Karpas-422 (cell line): ENCODE measurements at regions not wholly inside any gene's neighbourhood (a gene's known extent, or its start where the extent isn't known, plus 50 kb on each side); places are given as distances from the start of the nearest gene placed in this dataset.
A peak's percentile ranks its signal among the peaks of the same experiment; 100 is the strongest.

Source experiments
- DNase-seq: peaks from one replicate; pipeline ENCODE4 v3.0.0-alpha.2; 2015
- H2AFZ ChIP-seq: fragments of 200-600 bp; sonication (generic); 2 replicates; pipeline ENCODE4 v1.6.1; 2014; ENCODE audit warnings: antibody characterized with exemption, low read length, mixed read lengths
- H3K27ac ChIP-seq: fragments of 200-600 bp; sonication (generic); 2 replicates; pipeline ENCODE4 v1.5.1; 2014; ENCODE audit warnings: mild to moderate bottlenecking, low read length, moderate library complexity
- H3K27me3 ChIP-seq: fragments of 200-600 bp; sonication (generic); 2 replicates; pipeline ENCODE4 v1.6.1; 2014; ENCODE audit warnings: low read length, mixed read lengths
- H3K36me3 ChIP-seq: fragments of 200-600 bp; sonication (generic); 2 replicates; pipeline ENCODE4 v1.6.1; 2014; ENCODE audit warnings: low read length, mixed read lengths; ENCODE audit not compliant: insufficient read depth
- H3K4me1 ChIP-seq: fragments of 200-600 bp; sonication (generic); 2 replicates; pipeline ENCODE4 v1.6.1; 2014; ENCODE audit warnings: mild to moderate bottlenecking, low read length, mixed read lengths
- H3K4me2 ChIP-seq: fragments of 200-600 bp; sonication (generic); 2 replicates; pipeline ENCODE4 v1.6.1; 2014; ENCODE audit warnings: low read length, low read depth, mild to moderate bottlenecking; ENCODE audit not compliant: poor library complexity, severe bottlenecking
- H3K4me3 ChIP-seq: fragments of 200-600 bp; sonication (generic); 2 replicates; pipeline ENCODE4 v1.5.1; 2014; ENCODE audit warnings: mild to moderate bottlenecking, antibody characterized with exemption, low read length, mixed read lengths
- H3K79me2 ChIP-seq: fragments of 200-600 bp; sonication (generic); 2 replicates; pipeline ENCODE4 v1.6.1; 2014; ENCODE audit warnings: mild to moderate bottlenecking, low read length, mixed read lengths
- H3K9ac ChIP-seq: fragments of 200-600 bp; sonication (generic); 2 replicates; pipeline ENCODE4 v1.6.0; 2014; ENCODE audit warnings: low read length
- H3K9me2 ChIP-seq: fragments of 200-600 bp; sonication (generic), shearing (Covaris generic); replicated peaks from 2 replicates; pipeline ENCODE4 v1.6.0; 2014; ENCODE audit warnings: mild to moderate bottlenecking, low read length, moderate library complexity; ENCODE audit not compliant: insufficient read depth
- H3K9me3 ChIP-seq: fragments of 300-700, 200-600 bp; sonication (generic); 2 replicates; pipeline ENCODE4 v1.6.1; 2014; ENCODE audit warnings: low read length, mixed read lengths
- H4K20me1 ChIP-seq: fragments of 200-600 bp; sonication (generic); 2 replicates; pipeline ENCODE4 v1.6.1; 2014; ENCODE audit warnings: mild to moderate bottlenecking, antibody characterized with exemption, low read length, low read depth; ENCODE audit not compliant: insufficient read depth

- Histone ChIP-seq H3K79me2 (no peaks in the 10 kb centered on the region), H3K9me3 (no peaks in the 10 kb centered on the region), H3K27me3 (no peaks in the 10 kb centered on the region), H3K4me3 (0 out of 2 replicates have a peak overlapping the region, but pooled peaks have one; percentile 1), H3K9me2 (no peaks in the 10 kb centered on the region), H3K4me1 (peaks cover 29% of the 10 kb centered on the region), H3K27ac (no peak overlapping the region), H2AFZ (no peak overlapping the region), H4K20me1 (no peaks in the 10 kb centered on the region), H3K36me3 (no peaks in the 10 kb centered on the region), H3K4me2 (peak overlapping the region; percentile 48), H3K9ac (no peak overlapping the region)
- no peak for DNase-seq
These were observed 71.3 kb downstream of the PHLDA1 start for GRCh38 chr12:75960086-75960910.

- H2AFZ ChIP-seq: no peak overlapping the region
- 0 out of 2 replicates have a peak overlapping the region, but pooled peaks have one; percentile 1 for H3K4me3 ChIP-seq
- H3K27me3 ChIP-seq: no peaks in the 10 kb centered on the region
- no peaks in the 10 kb centered on the region for H3K9me2 ChIP-seq
- DNase-seq: no peak
- no peaks in the 10 kb centered on the region for H3K79me2 ChIP-seq
- H3K4me2 ChIP-seq: peak overlapping the region; percentile 48
- H3K9me3 ChIP-seq: no peaks in the 10 kb centered on the region
- H3K36me3 ChIP-seq: no peaks in the 10 kb centered on the region
- no peak overlapping the region for H3K27ac ChIP-seq
- no peak overlapping the region for H3K9ac ChIP-seq
- H4K20me1 ChIP-seq: no peaks in the 10 kb centered on the region
- H3K4me1 ChIP-seq: peaks cover 29% of the 10 kb centered on the region
These were observed 72.1 kb downstream of the PHLDA1 start for GRCh38 chr12:75959506-75959905.

- H3K9me2 ChIP-seq: no peaks in the 10 kb centered on the region
- H4K20me1 ChIP-seq: no peaks in the 10 kb centered on the region
- no peaks in the 10 kb centered on the region for H3K79me2 ChIP-seq
- H3K4me3 ChIP-seq: 0 out of 2 replicates have a peak overlapping the region, but pooled peaks have one; percentile 1
- no peak overlapping the region for H3K9ac ChIP-seq
- H2AFZ ChIP-seq: no peak overlapping the region
- no peaks in the 10 kb centered on the region for H3K27me3 ChIP-seq
- no peaks in the 10 kb centered on the region for H3K36me3 ChIP-seq
- H3K4me1 ChIP-seq: peaks cover 24% of the 10 kb centered on the region
- no peak for DNase-seq
- no peaks in the 10 kb centered on the region for H3K9me3 ChIP-seq
- peak overlapping the region; percentile 48 for H3K4me2 ChIP-seq
- no peak overlapping the region for H3K27ac ChIP-seq
These were observed 72.5 kb downstream of the PHLDA1 start for GRCh38 chr12:75959060-75959459.

GRCh38 chr12:75955251-75955650 lies 76.3 kb downstream of the PHLDA1 start:
- H3K27ac ChIP-seq: no peak overlapping the region
- no peak overlapping the region for H2AFZ ChIP-seq
- H3K4me2 ChIP-seq: no peak overlapping the region
- H3K79me2 ChIP-seq: no peaks in the 10 kb centered on the region
- H4K20me1 ChIP-seq: no peaks in the 10 kb centered on the region
- no peaks in the 10 kb centered on the region for H3K9me3 ChIP-seq
- H3K9ac ChIP-seq: no peak overlapping the region
- no peaks in the 10 kb centered on the region for H3K27me3 ChIP-seq
- peaks cover 18% of the 10 kb centered on the region for H3K4me1 ChIP-seq
- H3K9me2 ChIP-seq: no peaks in the 10 kb centered on the region
- no peak overlapping the region for H3K4me3 ChIP-seq
- no peaks in the 10 kb centered on the region for H3K36me3 ChIP-seq
- no peak for DNase-seq

GRCh38 chr12:75954749-75955148 lies 76.8 kb downstream of the PHLDA1 start:
- no peak overlapping the region for H3K27ac ChIP-seq
- no peaks in the 10 kb centered on the region for H3K9me2 ChIP-seq
- no peaks in the 10 kb centered on the region for H4K20me1 ChIP-seq
- peaks cover 13% of the 10 kb centered on the region for H3K4me1 ChIP-seq
- no peak overlapping the region for H3K4me2 ChIP-seq
- H3K4me3 ChIP-seq: no peak overlapping the region
- H3K36me3 ChIP-seq: no peaks in the 10 kb centered on the region
- H3K9me3 ChIP-seq: no peaks in the 10 kb centered on the region
- H3K9ac ChIP-seq: no peak overlapping the region
- H2AFZ ChIP-seq: no peak overlapping the region
- no peaks in the 10 kb centered on the region for H3K79me2 ChIP-seq
- no peak for DNase-seq
- no peaks in the 10 kb centered on the region for H3K27me3 ChIP-seq

- Histone ChIP-seq H3K9ac (no peak overlapping the region), H2AFZ (no peak overlapping the region), H3K4me3 (no peak overlapping the region), H3K4me1 (peaks cover 6% of the 10 kb centered on the region), H3K4me2 (no peak overlapping the region), H3K9me2 (no peaks in the 10 kb centered on the region), H3K9me3 (no peaks in the 10 kb centered on the region), H3K79me2 (no peaks in the 10 kb centered on the region), H3K36me3 (no peaks in the 10 kb centered on the region), H4K20me1 (no peaks in the 10 kb centered on the region), H3K27me3 (no peaks in the 10 kb centered on the region), H3K27ac (no peak overlapping the region)
- no peak for DNase-seq
These were observed 77.5 kb downstream of the PHLDA1 start for GRCh38 chr12:75954041-75954440.

GRCh38 chr12:75953312-75953906 lies 78.2 kb downstream of the PHLDA1 start:
- Histone ChIP-seq H3K79me2 (no peaks in the 10 kb centered on the region), H3K9ac (no peak overlapping the region), H3K4me3 (no peak overlapping the region), H3K36me3 (no peaks in the 10 kb centered on the region), H3K9me2 (no peaks in the 10 kb centered on the region), H2AFZ (no peak overlapping the region), H3K27ac (no peak overlapping the region), H3K9me3 (no peaks in the 10 kb centered on the region), H4K20me1 (no peaks in the 10 kb centered on the region), H3K4me1 (no peaks in the 10 kb centered on the region), H3K27me3 (no peaks in the 10 kb centered on the region), H3K4me2 (no peak overlapping the region)
- no peak for DNase-seq

- no peaks in the 10 kb centered on the region for H3K9me3 ChIP-seq
- no peaks in the 10 kb centered on the region for H3K27me3 ChIP-seq
- DNase-seq: no peak
- no peaks in the 10 kb centered on the region for H3K9me2 ChIP-seq
- no peaks in the 10 kb centered on the region for H3K79me2 ChIP-seq
- H3K4me1 ChIP-seq: peaks cover 6% of the 10 kb centered on the region
- H3K9ac ChIP-seq: no peak overlapping the region
- H4K20me1 ChIP-seq: no peaks in the 10 kb centered on the region
- H3K27ac ChIP-seq: no peak overlapping the region
- H2AFZ ChIP-seq: no peak overlapping the region
- H3K4me3 ChIP-seq: no peak overlapping the region
- no peak overlapping the region for H3K4me2 ChIP-seq
- no peaks in the 10 kb centered on the region for H3K36me3 ChIP-seq
These were observed 79.9 kb downstream of the PHLDA1 start for GRCh38 chr12:75951399-75952278.
